ENCODE measurements at regions not wholly inside any gene's neighbourhood (a gene's known extent, or its start where the extent isn't known, plus 50 kb on each side); places are given as distances from the start of the nearest gene placed in this dataset.

DNA sequence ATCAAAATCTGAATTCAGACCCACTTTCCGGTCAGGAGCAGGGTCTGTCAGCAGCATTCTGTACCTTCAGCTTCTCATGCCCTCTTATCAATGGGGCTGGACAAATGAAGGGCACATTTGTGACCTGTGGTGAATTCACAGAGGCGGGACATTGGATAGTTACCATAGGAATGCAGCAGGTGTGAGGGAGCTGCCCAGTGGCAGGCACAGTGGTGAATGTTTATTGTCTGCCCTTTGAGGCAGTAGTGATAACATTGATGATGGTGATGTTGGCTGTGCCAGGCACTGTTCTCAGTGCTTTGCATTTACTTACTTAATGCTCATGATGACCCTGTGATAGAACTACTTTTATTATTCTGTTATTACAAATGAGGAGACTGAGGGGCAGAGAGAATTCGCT is 101.2 kb upstream of the KIT start:
- TF ChIP-seq, protein P1, sequence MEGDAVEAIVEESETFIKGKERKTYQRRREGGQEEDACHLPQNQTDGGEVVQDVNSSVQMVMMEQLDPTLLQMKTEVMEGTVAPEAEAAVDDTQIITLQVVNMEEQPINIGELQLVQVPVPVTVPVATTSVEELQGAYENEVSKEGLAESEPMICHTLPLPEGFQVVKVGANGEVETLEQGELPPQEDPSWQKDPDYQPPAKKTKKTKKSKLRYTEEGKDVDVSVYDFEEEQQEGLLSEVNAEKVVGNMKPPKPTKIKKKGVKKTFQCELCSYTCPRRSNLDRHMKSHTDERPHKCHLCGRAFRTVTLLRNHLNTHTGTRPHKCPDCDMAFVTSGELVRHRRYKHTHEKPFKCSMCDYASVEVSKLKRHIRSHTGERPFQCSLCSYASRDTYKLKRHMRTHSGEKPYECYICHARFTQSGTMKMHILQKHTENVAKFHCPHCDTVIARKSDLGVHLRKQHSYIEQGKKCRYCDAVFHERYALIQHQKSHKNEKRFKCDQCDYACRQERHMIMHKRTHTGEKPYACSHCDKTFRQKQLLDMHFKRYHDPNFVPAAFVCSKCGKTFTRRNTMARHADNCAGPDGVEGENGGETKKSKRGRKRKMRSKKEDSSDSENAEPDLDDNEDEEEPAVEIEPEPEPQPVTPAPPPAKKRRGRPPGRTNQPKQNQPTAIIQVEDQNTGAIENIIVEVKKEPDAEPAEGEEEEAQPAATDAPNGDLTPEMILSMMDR (IDR thresholded peaks at IDR 0.05; ENCODE audit: low read depth, low read length, missing input control) = no peak
- TF ChIP-seq EGR1 (IDR thresholded peaks at IDR 0.05; ENCODE audit: low read depth in 2 of 2) (no peak), SP1 (IDR thresholded peaks at IDR 0.05) (no peak), ATF3 (IDR thresholded peaks at IDR 0.05) (no peak), YY1 (IDR thresholded peaks at IDR 0.05) (no peak), JUND (IDR thresholded peaks at IDR 0.05) (no peak)
- TF ChIP-seq, protein P2, sequence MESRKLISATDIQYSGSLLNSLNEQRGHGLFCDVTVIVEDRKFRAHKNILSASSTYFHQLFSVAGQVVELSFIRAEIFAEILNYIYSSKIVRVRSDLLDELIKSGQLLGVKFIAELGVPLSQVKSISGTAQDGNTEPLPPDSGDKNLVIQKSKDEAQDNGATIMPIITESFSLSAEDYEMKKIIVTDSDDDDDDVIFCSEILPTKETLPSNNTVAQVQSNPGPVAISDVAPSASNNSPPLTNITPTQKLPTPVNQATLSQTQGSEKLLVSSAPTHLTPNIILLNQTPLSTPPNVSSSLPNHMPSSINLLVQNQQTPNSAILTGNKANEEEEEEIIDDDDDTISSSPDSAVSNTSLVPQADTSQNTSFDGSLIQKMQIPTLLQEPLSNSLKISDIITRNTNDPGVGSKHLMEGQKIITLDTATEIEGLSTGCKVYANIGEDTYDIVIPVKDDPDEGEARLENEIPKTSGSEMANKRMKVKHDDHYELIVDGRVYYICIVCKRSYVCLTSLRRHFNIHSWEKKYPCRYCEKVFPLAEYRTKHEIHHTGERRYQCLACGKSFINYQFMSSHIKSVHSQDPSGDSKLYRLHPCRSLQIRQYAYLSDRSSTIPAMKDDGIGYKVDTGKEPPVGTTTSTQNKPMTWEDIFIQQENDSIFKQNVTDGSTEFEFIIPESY (IDR thresholded peaks at IDR 0.05) = no peak
- TF ChIP-seq, protein P3, sequence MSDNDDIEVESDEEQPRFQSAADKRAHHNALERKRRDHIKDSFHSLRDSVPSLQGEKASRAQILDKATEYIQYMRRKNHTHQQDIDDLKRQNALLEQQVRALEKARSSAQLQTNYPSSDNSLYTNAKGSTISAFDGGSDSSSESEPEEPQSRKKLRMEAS (IDR thresholded peaks at IDR 0.05) = no peak
